CD14-positive monocyte (primary cell): ENCODE measurements at regions not wholly inside any gene's neighbourhood (a gene's known extent, or its start where the extent isn't known, plus 50 kb on each side); places are given as distances from the start of the nearest gene placed in this dataset.

Experiments
- DNase-seq, 3 donors: peaks; one replicate each; pipeline ENCODE4 v3.0.0-alpha.2; 2011 to 2022
- H2AFZ ChIP-seq: 2 replicates; pipeline ENCODE4 v1.6.0; 2012; ENCODE audit warnings: mild to moderate bottlenecking, low read depth, low read length, inconsistent platforms; ENCODE audit not compliant: insufficient read depth, poor library complexity, severe bottlenecking
- H3K27ac ChIP-seq, 2 donors: 1 replicate in 1 of 2; 2 replicates in 1 of 2; pipeline ENCODE4 v1.5.1; 2012 to 2013; ENCODE audit warnings: low read length in 2 of 2, control low read depth in 1 of 2, inconsistent platforms in 1 of 2, low read depth in 1 of 2, mild to moderate bottlenecking in 1 of 2
- H3K27me3 ChIP-seq, 2 donors: one replicate each; pipeline versions ENCODE4 v1.6.0 to v1.6.1; 2011 to 2013; ENCODE audit warnings: low read length in 2 of 2; ENCODE audit not compliant: control insufficient read depth in 2 of 2, insufficient read depth in 2 of 2
- H3K36me3 ChIP-seq, 2 donors: replicated peaks in 1 of 2; 1 replicate in 1 of 2; 2 replicates in 1 of 2; pipeline versions ENCODE4 v1.5.1 to v1.6.1; 2012 to 2013; ENCODE audit warnings: low read length in 2 of 2, control low read depth in 1 of 2, inconsistent platforms in 1 of 2, mild to moderate bottlenecking in 1 of 2; ENCODE audit not compliant: insufficient read depth in 2 of 2, control insufficient read depth in 1 of 2
- H3K4me1 ChIP-seq, 2 donors: 1 replicate in 1 of 2; 2 replicates in 1 of 2; pipeline versions ENCODE4 v1.5.1 to v1.6.1; 2012 to 2013; ENCODE audit warnings: low read length in 2 of 2, control low read depth in 1 of 2, inconsistent platforms in 1 of 2, mild to moderate bottlenecking in 1 of 2, moderate library complexity in 1 of 2; ENCODE audit not compliant: insufficient read depth in 2 of 2, control insufficient read depth in 1 of 2
- H3K4me2 ChIP-seq: replicated peaks from 2 replicates; pipeline ENCODE3; 2012; ENCODE audit warnings: low read length, moderate library complexity, mild to moderate bottlenecking; ENCODE audit not compliant: poor library complexity, severe bottlenecking; ENCODE audit errors: extremely low read depth
- H3K4me3 ChIP-seq, 3 experiments: fragments of 200-600 bp in 1 of 3; sonication (generic) in 1 of 3; replicated peaks in 1 of 3; 1 replicate in 2 of 3; 2 replicates in 1 of 3; pipeline ENCODE4 v1.5.1; 2011 to 2013; ENCODE audit warnings: low read length in 3 of 3, mild to moderate bottlenecking in 3 of 3, control low read depth in 2 of 3, low read depth in 2 of 3, inconsistent platforms in 1 of 3, moderate library complexity in 1 of 3
- H3K79me2 ChIP-seq: 2 replicates; pipeline ENCODE4 v1.6.0; 2012; ENCODE audit warnings: mild to moderate bottlenecking, control low read depth, inconsistent platforms, low read length, moderate library complexity; ENCODE audit not compliant: insufficient read depth
- H3K9ac ChIP-seq: 2 replicates; pipeline ENCODE4 v1.6.0; 2017; ENCODE audit warnings: low read length, mild to moderate bottlenecking; ENCODE audit not compliant: insufficient read depth, poor library complexity, severe bottlenecking
- H3K9me3 ChIP-seq, 2 donors: replicated peaks in 1 of 2; 1 replicate in 1 of 2; 2 replicates in 1 of 2; pipeline versions ENCODE4 v1.5.1 to v1.6.1; 2012 to 2013; ENCODE audit warnings: low read length in 2 of 2, control low read depth in 1 of 2; ENCODE audit not compliant: control insufficient read depth in 1 of 2, insufficient read depth in 1 of 2
- H4K20me1 ChIP-seq: 2 replicates; pipeline ENCODE4 v1.6.0; 2012; ENCODE audit warnings: mild to moderate bottlenecking, low read length, control low read depth, moderate library complexity; ENCODE audit not compliant: insufficient read depth
- H3K27ac Mint-ChIP-seq, 7 donors: one replicate each; pipeline ENCODE4 v1.8.0; 2020; ENCODE audit warnings: mild to moderate bottlenecking in 7 of 7, mixed read lengths in 7 of 7, moderate library complexity in 6 of 7, inconsistent platforms in 2 of 7
- H3K27me3 Mint-ChIP-seq, 3 donors: one replicate each; pipeline ENCODE4 v1.8.0; 2021 to 2022; ENCODE audit warnings: low read depth in 3 of 3, mild to moderate bottlenecking in 3 of 3, mixed read lengths in 3 of 3, moderate library complexity in 3 of 3, inconsistent platforms in 1 of 3
- H3K36me3 Mint-ChIP-seq, 2 donors: one replicate each; pipeline ENCODE4 v1.8.0; 2020; ENCODE audit warnings: mixed read lengths in 2 of 2, inconsistent platforms in 1 of 2, mild to moderate bottlenecking in 1 of 2
- H3K4me1 Mint-ChIP-seq: one replicate; pipeline ENCODE4 v1.8.0; 2020; ENCODE audit warnings: mild to moderate bottlenecking, mixed read lengths
- H3K4me3 Mint-ChIP-seq, 2 donors: one replicate each; pipeline ENCODE4 v1.8.0; 2020; ENCODE audit warnings: mild to moderate bottlenecking in 2 of 2, mixed read lengths in 2 of 2, moderate library complexity in 1 of 2
- H3K9me3 Mint-ChIP-seq, 7 donors: one replicate each; pipeline ENCODE4 v1.8.0; 2020 to 2022; ENCODE audit warnings: mixed read lengths in 7 of 7, mild to moderate bottlenecking in 6 of 7, moderate library complexity in 6 of 7, inconsistent platforms in 2 of 7
- WGBS: methylation state at CpG from one replicate; pipeline ENCODE4 v1.1.5; 2013; ENCODE audit warnings: missing lambda C conversion rate; ENCODE audit not compliant: insufficient coverage; 5-methylcytosine and 5-hydroxymethylcytosine counted together
- intact Hi-C, 2 donors: fragments of 100-400 bp; cut with micrococcal nuclease; formaldehyde crosslinking; loops; one replicate each; pipeline versions ENCODE4 v1.15.0 to v1.15.1; 2023
- TF ChIP-seq, protein P1 (sequence below): fragments of 200-600 bp; IDR thresholded peaks from one replicate; pipeline ENCODE4 v1.8.0; 2022; ENCODE audit warnings: antibody characterized with exemption, mild to moderate bottlenecking

DNA sequence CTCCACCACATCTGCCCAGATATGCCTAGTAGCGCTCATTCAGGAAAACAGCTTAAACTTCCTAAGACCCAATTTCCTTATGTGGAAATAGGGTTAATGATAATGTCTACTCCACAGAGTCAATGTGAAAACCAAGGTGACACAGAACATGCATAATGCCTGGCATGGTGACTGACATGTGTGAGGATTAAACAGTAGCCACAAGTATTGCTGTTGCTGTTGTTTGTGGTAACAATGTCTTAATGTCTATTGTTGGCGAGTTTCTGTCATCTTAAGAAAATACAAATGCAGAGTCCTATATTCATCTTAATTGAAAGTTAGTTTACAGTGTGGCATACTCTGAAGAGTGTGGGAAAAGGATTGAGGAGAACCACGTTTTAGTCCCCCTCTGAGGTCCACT lies 75.6 kb upstream of the NGF start:
- Mint-ChIP-seq H3K27me3 (peaks cover 3 to 4% (median 4%) of the 10 kb centered on the region in 3 donors), H3K4me1 (peaks cover 2% of the 10 kb centered on the region), H3K36me3 (no peaks in the 10 kb centered on the region), H3K9me3 (peaks cover 0 to 10% (median 3%) of the 10 kb centered on the region in 7 donors), H3K27ac (no peak overlapping the region), H3K4me3 (no peak overlapping the region)
- Histone ChIP-seq H3K9ac (no peak overlapping the region), H3K9me3 (no peaks in the 10 kb centered on the region), H3K36me3 (no peaks in the 10 kb centered on the region), H3K79me2 (no peaks in the 10 kb centered on the region), H3K4me2 (no peak overlapping the region), H3K4me3 (no peak overlapping the region), H4K20me1 (no peaks in the 10 kb centered on the region), H3K27me3 (no peaks in the 10 kb centered on the region), H2AFZ (no peak overlapping the region), H3K27ac (no peak overlapping the region), H3K4me1 (no peaks in the 10 kb centered on the region)
- no peak for DNase-seq
- intact Hi-C loops = no loop called here
- whole genome bisulfite sequencing = 100% methylated on average over 1 of the region's 3 CpGs
- TF ChIP-seq, protein P1, sequence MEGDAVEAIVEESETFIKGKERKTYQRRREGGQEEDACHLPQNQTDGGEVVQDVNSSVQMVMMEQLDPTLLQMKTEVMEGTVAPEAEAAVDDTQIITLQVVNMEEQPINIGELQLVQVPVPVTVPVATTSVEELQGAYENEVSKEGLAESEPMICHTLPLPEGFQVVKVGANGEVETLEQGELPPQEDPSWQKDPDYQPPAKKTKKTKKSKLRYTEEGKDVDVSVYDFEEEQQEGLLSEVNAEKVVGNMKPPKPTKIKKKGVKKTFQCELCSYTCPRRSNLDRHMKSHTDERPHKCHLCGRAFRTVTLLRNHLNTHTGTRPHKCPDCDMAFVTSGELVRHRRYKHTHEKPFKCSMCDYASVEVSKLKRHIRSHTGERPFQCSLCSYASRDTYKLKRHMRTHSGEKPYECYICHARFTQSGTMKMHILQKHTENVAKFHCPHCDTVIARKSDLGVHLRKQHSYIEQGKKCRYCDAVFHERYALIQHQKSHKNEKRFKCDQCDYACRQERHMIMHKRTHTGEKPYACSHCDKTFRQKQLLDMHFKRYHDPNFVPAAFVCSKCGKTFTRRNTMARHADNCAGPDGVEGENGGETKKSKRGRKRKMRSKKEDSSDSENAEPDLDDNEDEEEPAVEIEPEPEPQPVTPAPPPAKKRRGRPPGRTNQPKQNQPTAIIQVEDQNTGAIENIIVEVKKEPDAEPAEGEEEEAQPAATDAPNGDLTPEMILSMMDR = no peak

- no peaks in the 10 kb centered on the region for H3K79me2 ChIP-seq
- Mint-ChIP-seq H3K4me3 (no peak overlapping the region), H3K27ac (no peak overlapping the region)
Observed at GRCh38 chr1:115413208-115413607, 75.2 kb upstream of the NGF start.

More at GRCh38 chr1:115413208-115413607, 75.2 kb upstream of the NGF start:
- H3K9me3 Mint-ChIP-seq = peaks cover 0 to 10% (median 3%) of the 10 kb centered on the region in 7 donors
- H3K27me3 ChIP-seq = no peaks in the 10 kb centered on the region
- H3K4me1 ChIP-seq = no peaks in the 10 kb centered on the region
- no peaks in the 10 kb centered on the region for H3K9me3 ChIP-seq
- H3K4me1 Mint-ChIP-seq = peaks cover 2% of the 10 kb centered on the region
- H3K36me3 ChIP-seq = no peaks in the 10 kb centered on the region
- H3K4me2 ChIP-seq = no peak overlapping the region
- no peak for DNase-seq
- peaks cover 3 to 4% (median 4%) of the 10 kb centered on the region in 3 donors for H3K27me3 Mint-ChIP-seq
- H3K4me3 ChIP-seq = no peak overlapping the region
- no peaks in the 10 kb centered on the region for H3K36me3 Mint-ChIP-seq
- intact Hi-C loops = no loop called here
- 60% methylated on average over 1 of the region's 3 CpGs for WGBS
- H2AFZ ChIP-seq = no peak overlapping the region
- no peak overlapping the region for H3K27ac ChIP-seq
- TF ChIP-seq, protein P1 = no peak
- H3K9ac ChIP-seq = no peak overlapping the region
- H4K20me1 ChIP-seq = no peaks in the 10 kb centered on the region
